Motor neuron (in vitro differentiated cells): ENCODE measurements at regions not wholly inside any gene's neighbourhood (a gene's known extent, or its start where the extent isn't known, plus 50 kb on each side); places are given as distances from the start of the nearest gene placed in this dataset.
"Not testable (repeated sequence)": the region's sequence is repeated elsewhere in the genome, so short reads cannot be mapped to it uniquely, and the experiment has no call there.

Source experiments
- ATAC-seq, 8 experiments: fragments of 200-7000 bp; cut with Tn5 transposase; replicated peaks in 6 of 8; 2 replicates each; pipeline ENCODE4 v1.8.0; 2021; ENCODE audit warnings: mild to moderate bottlenecking in 8 of 8, moderate library complexity in 8 of 8
- H3K27ac ChIP-seq, 2 donors: fragments of 250-450 bp; sonication (Bioruptor Pico); 2 replicates each; pipeline ENCODE4 v1.9.0; 2021; ENCODE audit warnings: antibody characterized with exemption in 2 of 2, mild to moderate bottlenecking in 2 of 2, moderate library complexity in 1 of 2
- H3K4me1 ChIP-seq, 2 donors: fragments of 250-450 bp; sonication (Bioruptor Pico); replicated peaks in 1 of 2; 2 replicates each; pipeline ENCODE4 v1.6.1; 2021; ENCODE audit warnings: antibody characterized with exemption in 2 of 2, mild to moderate bottlenecking in 2 of 2, moderate library complexity in 1 of 2
- H3K4me3 ChIP-seq, 5 donors: fragments of 250-450 bp; sonication (Bioruptor Pico); 2 replicates each; pipeline ENCODE4 v1.9.0; 2021; ENCODE audit warnings: antibody characterized with exemption in 5 of 5, mild to moderate bottlenecking in 5 of 5, moderate library complexity in 4 of 5
- WGBS, 10 experiments: fragments of 450-650 bp; shearing (Covaris generic); methylation state at CpG; one replicate each; pipeline ENCODE4 v1.0.0; 2022; 5-methylcytosine and 5-hydroxymethylcytosine counted together
- in situ Hi-C, 9 experiments: fragments of 400-800 bp; cut with MboI; loops; one replicate each; pipeline ENCODE4 v1.15.0; 2021; ENCODE audit warnings: low sequenced_read_pairs in 9 of 9, low pct_unique_long_range_greater_than_20kb in 2 of 9; ENCODE audit not compliant: unreplicated experiment in 9 of 9

- 26 to 89% (median 69%) methylated on average over 1 to 4 of the region's 4 CpGs for WGBS, 10 experiments
- ATAC-seq = no peak
- H3K27ac ChIP-seq = no peak overlapping the region
- in situ Hi-C loops = no loop called here
- H3K4me3 ChIP-seq = no peak overlapping the region
- peaks cover 0 to 6% of the 10 kb centered on the region in 2 donors for H3K4me1 ChIP-seq
Observed at GRCh38 chr4:173669460-173670179, 139.6 kb upstream of the HAND2 start.

DNA sequence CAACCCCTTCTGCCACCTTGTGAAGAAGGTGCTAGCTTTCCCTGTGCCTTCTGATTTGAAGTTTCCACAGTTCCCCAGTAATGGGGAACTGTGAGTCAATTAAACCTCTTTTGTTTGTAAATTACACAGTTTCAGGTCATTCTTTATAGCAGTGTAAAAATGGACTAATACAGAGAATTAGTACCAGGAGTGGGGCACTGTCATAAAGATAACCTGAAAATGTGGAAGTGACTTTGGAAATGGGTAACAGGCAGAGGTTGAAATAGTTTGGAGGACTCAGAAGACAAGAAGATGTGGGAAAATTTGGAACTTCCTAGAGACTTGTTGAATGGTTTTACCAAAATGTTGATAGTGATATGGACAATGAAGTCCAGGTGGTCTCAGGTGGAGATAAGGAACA lies 131.0 kb upstream of the HAND2 start:
- Histone ChIP-seq H3K27ac (no peak overlapping the region), H3K4me1 (no peaks in the 10 kb centered on the region), H3K4me3 (no peak overlapping the region)
- ATAC-seq = no peak
- in situ Hi-C loops = no loop called here

DNA sequence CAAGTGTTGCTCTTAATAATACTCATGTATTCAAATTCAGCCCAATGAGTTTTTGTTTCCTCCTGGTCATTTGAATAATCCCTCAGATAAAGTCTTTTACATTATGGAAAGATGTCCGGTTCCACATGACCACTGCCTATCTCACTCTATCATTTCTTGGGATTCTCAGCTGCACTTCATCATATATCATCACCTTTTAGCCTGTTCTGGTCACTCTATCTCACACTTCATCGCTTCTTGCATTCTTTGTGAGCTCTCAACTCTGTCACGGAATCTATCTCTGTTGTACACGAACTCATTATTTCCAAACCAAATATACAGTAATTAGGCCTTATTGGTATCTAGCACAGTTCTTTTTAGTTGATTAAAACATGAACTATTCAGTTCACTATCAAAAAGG lies 126.9 kb upstream of the HAND2 start:
- H3K27ac ChIP-seq = no peak overlapping the region
- WGBS, 10 experiments = 35 to 100% (median 81%) methylated on average over 2 to 4 of the region's 4 CpGs; no CpG with 5 or more reads in 2 of the 10 experiments
- H3K4me3 ChIP-seq = no peak overlapping the region
- in situ Hi-C loops = no loop called here
- no peaks in the 10 kb centered on the region for H3K4me1 ChIP-seq
- no peak for ATAC-seq

DNA sequence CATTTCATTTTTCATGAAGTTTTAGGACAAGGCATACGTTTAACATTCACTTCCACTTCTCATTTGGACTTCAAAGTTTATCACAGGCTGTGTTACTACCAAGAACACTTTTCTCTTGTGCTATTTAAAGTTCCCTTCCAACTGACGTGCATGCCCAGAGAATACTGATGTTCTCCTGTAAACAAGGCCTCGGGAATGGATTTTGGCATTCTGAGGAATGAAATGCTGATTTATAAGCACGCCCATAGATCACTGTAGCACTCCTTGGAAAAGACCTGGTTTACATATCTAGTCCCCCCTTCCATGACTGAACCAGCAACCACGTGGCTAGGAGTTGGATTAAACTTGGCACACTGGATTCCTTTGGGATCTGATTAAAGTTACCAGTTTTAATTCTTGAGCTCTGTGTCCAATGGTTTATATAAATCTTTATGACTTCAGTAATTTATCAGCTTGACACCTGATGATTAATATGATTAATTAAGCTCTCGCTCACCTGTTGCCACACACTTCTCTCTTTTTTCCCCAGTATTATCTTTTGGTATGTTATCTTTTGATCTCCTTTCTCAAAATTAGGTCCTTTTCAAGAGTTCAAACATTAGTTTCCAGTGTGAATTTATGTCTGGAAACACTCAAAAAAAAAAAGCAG lies 122.4 kb upstream of the HAND2 start:
- in situ Hi-C loops = no loop called here
- WGBS, 10 experiments = 16 to 90% (median 76%) methylated on average over 2 to 6 of the region's 6 CpGs
- peak in 2 of 8 experiments; percentile 20 to 26 for ATAC-seq
- Histone ChIP-seq H3K27ac (no peak overlapping the region), H3K4me1 (no peaks in the 10 kb centered on the region), H3K4me3 (no peak overlapping the region)

- Histone ChIP-seq H3K4me3 (no peak overlapping the region), H3K4me1 (no peaks in the 10 kb centered on the region), H3K27ac (no peak overlapping the region)
- in situ Hi-C loops = no loop called here
- no peak for ATAC-seq
- WGBS, 10 experiments = 0 to 93% (median 58%) methylated on average over 1 to 7 of the region's 7 CpGs
Observed at GRCh38 chr4:173651651-173652282, 121.7 kb upstream of the HAND2 start.

- H3K4me3 ChIP-seq = no peak overlapping the region
- ATAC-seq = no peak
- in situ Hi-C loops = no loop called here
- H3K4me1 ChIP-seq = no peaks in the 10 kb centered on the region
- no peak overlapping the region for H3K27ac ChIP-seq
- WGBS, 10 experiments = 53 to 100% (median 83%) methylated on average over 2 to 4 of the region's 4 CpGs; no CpG with 5 or more reads in 2 of the 10 experiments
Observed at GRCh38 chr4:173647902-173648301, 117.9 kb upstream of the HAND2 start.

GRCh38 chr4:173642509-173642908 lies 112.5 kb upstream of the HAND2 start:
- Histone ChIP-seq H3K4me1 (no peaks in the 10 kb centered on the region), H3K4me3 (no peak overlapping the region), H3K27ac (no peak overlapping the region)
- WGBS, 10 experiments = 0 to 67% (median 45%) methylated on average over 1 to 3 of the region's 3 CpGs; no CpG with 5 or more reads in 1 of the 10 experiments
- in situ Hi-C loops = no loop called here
- no peak for ATAC-seq

- H3K4me1 ChIP-seq = no peaks in the 10 kb centered on the region
- H3K4me3 ChIP-seq = no peak overlapping the region
- no peak for ATAC-seq
- in situ Hi-C loops = no loop called here
- H3K27ac ChIP-seq = no peak overlapping the region
Observed at GRCh38 chr4:173635395-173635794, 105.4 kb upstream of the HAND2 start.

GRCh38 chr4:173626277-173626676 lies 96.2 kb upstream of the HAND2 start:
- no peak for ATAC-seq
- in situ Hi-C loops = no loop called here
- Histone ChIP-seq H3K4me1 (no peaks in the 10 kb centered on the region), H3K4me3 (no peak overlapping the region), H3K27ac (no peak overlapping the region)
- 0 to 93% (median 40%) methylated on average over 1 of the region's 1 CpG for WGBS, 10 experiments

DNA sequence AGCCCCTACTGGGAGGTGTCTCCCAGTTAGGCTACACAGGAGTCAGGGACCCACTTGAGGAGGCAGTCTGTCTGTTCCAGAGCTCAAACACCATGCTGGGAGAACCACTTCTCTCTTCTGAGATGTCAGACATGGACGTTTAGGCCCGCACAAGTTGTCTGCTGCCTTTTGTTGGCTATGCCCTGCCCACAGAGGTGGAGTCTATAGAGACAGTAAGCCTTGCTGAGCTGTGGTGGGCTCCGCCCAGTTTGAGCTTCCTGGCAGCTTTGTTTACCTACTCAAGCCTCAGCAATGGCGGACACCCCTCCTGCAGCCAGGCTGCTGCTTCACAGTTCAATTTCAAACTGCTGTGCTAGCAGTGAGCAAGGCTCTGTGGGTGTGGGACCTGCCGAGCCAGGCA lies 88.6 kb upstream of the HAND2 start:
- in situ Hi-C loops, H3K4me1 ChIP-seq, ATAC-seq, H3K4me3 ChIP-seq, H3K27ac ChIP-seq: not testable (repeated sequence)
- WGBS, 10 experiments = 0 to 89% (median 80%) methylated on average over 1 to 4 of the region's 5 CpGs; no CpG with 5 or more reads in 7 of the 10 experiments

GRCh38 chr4:173609158-173609557 lies 79.1 kb upstream of the HAND2 start:
- no peak for ATAC-seq
- H3K4me3 ChIP-seq = no peak overlapping the region
- in situ Hi-C loops = no loop called here
- H3K4me1 ChIP-seq = peaks cover 0 to 4% of the 10 kb centered on the region in 2 donors
- no peak overlapping the region for H3K27ac ChIP-seq
- WGBS, 10 experiments = 0 to 100% (median 20%) methylated on average over 1 to 2 of the region's 2 CpGs; no CpG with 5 or more reads in 5 of the 10 experiments

DNA sequence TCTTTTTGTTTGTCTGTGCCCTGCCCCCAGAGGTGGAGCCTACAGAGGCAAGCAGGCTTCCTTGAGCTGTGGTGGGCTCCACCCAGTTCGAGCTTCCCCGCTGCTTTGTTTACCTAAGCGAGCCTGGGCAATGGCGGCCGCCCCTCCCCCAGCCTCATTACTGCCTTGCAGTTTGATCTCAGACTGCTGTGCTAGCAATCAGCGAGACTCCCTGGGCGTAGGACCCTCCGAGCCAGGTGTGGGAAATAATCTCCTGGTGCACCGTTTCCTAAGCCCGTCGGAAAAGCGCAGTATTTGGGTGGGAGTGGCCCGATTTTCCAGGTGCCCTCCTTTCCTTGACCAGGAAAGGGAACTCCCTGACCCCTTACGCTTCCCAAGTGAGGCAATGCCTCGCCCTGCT lies 78.6 kb upstream of the HAND2 start:
- peak overlapping the region in 3 of 5 donors; percentile 5 to 16 (median 14) for H3K4me3 ChIP-seq
- ATAC-seq, in situ Hi-C loops, H3K27ac ChIP-seq, H3K4me1 ChIP-seq: not testable (repeated sequence)
- WGBS, 10 experiments = 90% methylated on average over 2 of the region's 15 CpGs; no CpG with 5 or more reads in 8 of the 10 experiments

- Histone ChIP-seq H3K27ac (no peak overlapping the region), H3K4me3 (no peak overlapping the region), H3K4me1 (no peaks in the 10 kb centered on the region)
- in situ Hi-C loops = no loop called here
- no peak for ATAC-seq
- 83 to 100% (median 100%) methylated on average over 1 to 3 of the region's 3 CpGs; no CpG with 5 or more reads in 5 of the 10 experiments for WGBS, 10 experiments
Observed at GRCh38 chr4:173591760-173592159, 61.7 kb upstream of the HAND2 start.
